ENCODE measurements at regions not wholly inside any gene's neighbourhood (a gene's known extent, or its start where the extent isn't known, plus 50 kb on each side); places are given as distances from the start of the nearest gene placed in this dataset.

DNA sequence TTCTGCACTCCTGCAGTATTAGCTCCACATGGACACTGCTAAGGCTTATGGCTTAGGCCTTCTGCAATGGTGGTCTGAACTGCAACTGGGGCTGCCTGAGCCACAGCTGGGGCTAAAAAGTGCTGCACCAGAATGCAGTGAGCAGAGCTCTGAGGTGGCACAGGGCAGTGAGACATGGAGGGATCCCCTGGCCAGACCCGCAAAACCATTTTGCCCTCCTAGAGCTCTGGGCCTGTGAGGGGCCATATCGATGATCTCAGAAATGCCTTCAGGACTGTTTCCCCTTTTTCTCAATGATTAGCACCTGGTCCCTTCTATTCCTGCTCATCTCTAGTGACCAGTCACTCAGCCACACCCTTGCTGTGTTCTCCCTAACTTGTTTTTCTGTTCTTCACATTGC lies 397.7 kb downstream of the UQCRFS1 start:
- DNase-seq (ENCODE audit: low read depth in 1 of 2, low spot score in 1 of 2) (no peak), ATAC-seq (no peak), FAIRE-seq (no peak)
- Histone ChIP-seq H3K4me1 (no peaks in the 10 kb centered on the region), H3K9me3 (peaks cover 16% of the 10 kb centered on the region), H3K4me2 (no peak overlapping the region), H3K4me3 (no peak overlapping the region), H3K27ac (no peak overlapping the region)
- no peak for TF ChIP-seq GATA3 (IDR thresholded peaks at IDR 0.05; ENCODE audit: borderline replicate concordance)
- CTCF ChIA-PET: interaction anchor here (0.6 to 1.8 kb wide), 3 partner anchors 8 to 368 kb away, joined by 3 to 5 read pairs (median 4); no protein-coding TSS in a partner anchor
- POLR2A ChIA-PET: no interaction called here
- WGBS (ENCODE audit: missing lambda C conversion rate): 47% methylated on average over 2 of the region's 2 CpGs

DNA sequence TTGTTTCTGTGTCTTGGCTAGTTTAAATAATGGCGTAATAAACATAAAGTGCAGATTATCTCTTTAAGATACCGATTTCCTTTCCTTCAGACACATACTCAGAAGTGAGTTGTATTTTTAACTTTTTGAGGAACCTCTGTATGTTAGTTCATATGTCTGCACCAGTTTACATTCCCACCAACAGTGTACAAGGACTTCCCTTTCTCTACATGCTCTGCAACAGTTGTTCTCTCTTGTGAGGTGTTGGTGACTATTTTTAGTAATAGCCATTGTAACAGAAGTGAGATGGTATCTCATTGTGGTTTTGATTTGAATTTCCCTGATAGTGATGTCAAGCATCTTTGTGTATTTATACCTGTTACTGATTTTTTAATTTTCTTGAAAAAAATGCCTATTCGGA lies 418.6 kb downstream of the UQCRFS1 start:
- CTCF ChIA-PET: no interaction called here
- no peaks in the 10 kb centered on the region for H3K4me1 ChIP-seq
- FAIRE-seq (peak; percentile 51), DNase-seq (ENCODE audit: low read depth in 1 of 2, low spot score in 1 of 2) (no peak), ATAC-seq (no peak)
- H3K9me3 ChIP-seq: peaks cover 35% of the 10 kb centered on the region
- no peak overlapping the region for H3K4me3 ChIP-seq
- H3K27ac ChIP-seq: no peak overlapping the region
- POLR2A ChIA-PET: no interaction called here
- 38% methylated on average over 3 of the region's 3 CpGs for WGBS (ENCODE audit: missing lambda C conversion rate)
- TF ChIP-seq ZSCAN20 (CRISPR knock-in tag; IDR thresholded peaks at IDR 0.05) (no peak), FOXS1 (CRISPR knock-in tag; IDR thresholded peaks at IDR 0.05) (no peak), GATA3 (IDR thresholded peaks at IDR 0.05; ENCODE audit: borderline replicate concordance) (no peak), POLR2A (IDR thresholded peaks at IDR 0.05; ENCODE audit: low read length) (no peak), TFCP2L1 (CRISPR knock-in tag; IDR thresholded peaks at IDR 0.05) (no peak), SMC3 (IDR thresholded peaks at IDR 0.05) (no peak), SREBF2 (IDR thresholded peaks at IDR 0.05) (no peak), HOXB13 (CRISPR knock-in tag; IDR thresholded peaks at IDR 0.05; ENCODE audit: low read depth) (no peak)
- H3K4me2 ChIP-seq: no peak overlapping the region

DNA sequence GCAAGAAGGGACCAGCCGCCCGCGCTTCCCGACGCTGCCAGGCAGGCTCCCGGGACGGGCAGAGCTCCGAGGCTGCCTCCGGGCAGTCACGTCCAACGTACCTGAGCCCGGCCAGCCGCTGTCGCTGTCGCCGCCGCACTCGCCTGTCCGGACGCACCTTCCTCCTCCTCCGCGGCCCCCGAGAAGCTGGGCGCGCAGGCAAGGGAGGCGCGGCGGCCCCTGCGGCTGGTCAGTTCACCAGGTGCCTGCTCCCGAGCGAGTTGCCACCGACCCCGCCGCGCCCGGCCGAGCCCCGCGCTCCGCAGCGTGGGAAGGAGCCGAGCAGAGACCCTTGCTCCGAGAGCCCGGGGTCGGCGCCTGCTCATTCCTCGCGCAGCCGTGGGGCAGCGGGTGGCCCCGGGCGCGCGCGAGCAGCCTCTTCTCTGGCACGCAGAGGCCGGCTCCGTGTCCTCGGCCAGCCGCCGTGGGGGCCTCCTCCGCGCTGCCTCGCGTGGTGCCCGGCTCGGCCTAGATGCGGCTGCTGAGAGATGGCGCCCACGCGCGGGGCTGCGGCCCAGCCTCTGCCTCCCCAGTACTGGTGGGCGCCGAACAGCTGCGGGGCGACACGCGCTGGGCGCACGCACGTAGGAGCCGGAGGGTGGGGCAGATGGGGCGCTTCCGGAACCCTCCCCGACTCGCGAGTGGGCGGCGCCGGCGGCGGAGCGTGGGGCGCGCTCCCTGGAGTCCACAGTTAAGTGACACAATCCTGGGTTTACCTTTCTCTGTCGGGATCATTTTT lies 419.4 kb downstream of the UQCRFS1 start:
- Histone ChIP-seq H3K4me3 (no peak overlapping the region), H3K4me2 (no peak overlapping the region), H3K9me3 (peaks cover 30% of the 10 kb centered on the region), H3K4me1 (no peaks in the 10 kb centered on the region), H3K27ac (no peak overlapping the region)
- CTCF ChIA-PET: interaction anchor here (0.6 kb wide), 1 partner anchor 8 kb away, joined by 3 read pairs; no protein-coding TSS in a partner anchor
- 78% methylated on average over 69 of the region's 97 CpGs for WGBS (ENCODE audit: missing lambda C conversion rate)
- no peak for FAIRE-seq
- no peak for ATAC-seq
- POLR2A ChIA-PET: no interaction called here
- DNase-seq (ENCODE audit: low read depth in 1 of 2, low spot score in 1 of 2): no peak
- TF ChIP-seq MAZ (IDR thresholded peaks at IDR 0.05; ENCODE audit: borderline replicate concordance, low read depth, low read length) (no peak), ESRRA (IDR thresholded peaks at IDR 0.05; ENCODE audit: borderline replicate concordance, low read length) (no peak), RNF2 (IDR thresholded peaks at IDR 0.05; ENCODE audit: borderline replicate concordance, low read depth) (no peak), TP53 (CRISPR knock-in tag; IDR thresholded peaks at IDR 0.05) (no peak), NFE2L2 (conservative IDR thresholded peaks at IDR 0.05; ENCODE audit: low read length) (no peak), NR3C1 (IDR thresholded peaks at IDR 0.05) (no peak), HEYL (CRISPR knock-in tag; IDR thresholded peaks at IDR 0.05) (no peak)
- TF ChIP-seq, protein P1, sequence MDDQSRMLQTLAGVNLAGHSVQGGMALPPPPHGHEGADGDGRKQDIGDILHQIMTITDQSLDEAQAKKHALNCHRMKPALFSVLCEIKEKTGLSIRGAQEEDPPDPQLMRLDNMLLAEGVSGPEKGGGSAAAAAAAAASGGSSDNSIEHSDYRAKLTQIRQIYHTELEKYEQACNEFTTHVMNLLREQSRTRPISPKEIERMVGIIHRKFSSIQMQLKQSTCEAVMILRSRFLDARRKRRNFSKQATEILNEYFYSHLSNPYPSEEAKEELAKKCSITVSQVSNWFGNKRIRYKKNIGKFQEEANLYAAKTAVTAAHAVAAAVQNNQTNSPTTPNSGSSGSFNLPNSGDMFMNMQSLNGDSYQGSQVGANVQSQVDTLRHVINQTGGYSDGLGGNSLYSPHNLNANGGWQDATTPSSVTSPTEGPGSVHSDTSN (IDR thresholded peaks at IDR 0.05): no peak

DNA sequence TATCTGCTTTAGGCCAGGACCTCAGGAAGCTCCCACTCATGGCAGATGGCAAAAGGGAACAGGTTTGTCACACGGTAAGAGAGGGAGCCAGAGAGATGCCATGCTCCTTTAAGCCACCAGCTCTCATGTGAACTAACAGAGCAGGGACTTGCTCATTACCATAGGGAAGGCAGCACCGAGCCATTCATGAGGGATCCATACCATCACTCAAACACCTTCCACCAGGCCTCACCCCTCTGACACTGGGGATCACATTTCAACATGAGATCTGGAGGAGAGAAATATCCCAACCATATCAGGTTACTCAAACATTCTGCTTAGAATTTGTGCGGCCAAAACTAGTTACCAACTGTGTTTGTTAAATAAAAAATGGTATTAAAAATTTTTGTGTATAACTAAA lies 427.0 kb downstream of the UQCRFS1 start:
- no peak for DNase-seq (ENCODE audit: low read depth in 1 of 2, low spot score in 1 of 2)
- POLR2A ChIA-PET: no interaction called here
- ATAC-seq: no peak
- TF ChIP-seq RNF2 (IDR thresholded peaks at IDR 0.05; ENCODE audit: borderline replicate concordance, low read depth): no peak
- TF ChIP-seq, protein P1 (IDR thresholded peaks at IDR 0.05): no peak
- TF ChIP-seq ZNF302 (CRISPR knock-in tag; IDR thresholded peaks at IDR 0.05): no peak
- no peak for TF ChIP-seq SMC3 (IDR thresholded peaks at IDR 0.05)
- TF ChIP-seq NPAS2 (CRISPR knock-in tag; IDR thresholded peaks at IDR 0.05; ENCODE audit: borderline replicate concordance): no peak
- no peak for TF ChIP-seq CHD2 (IDR thresholded peaks at IDR 0.05; ENCODE audit: low read length, partially characterized antibody)
- TF ChIP-seq, protein P2, sequence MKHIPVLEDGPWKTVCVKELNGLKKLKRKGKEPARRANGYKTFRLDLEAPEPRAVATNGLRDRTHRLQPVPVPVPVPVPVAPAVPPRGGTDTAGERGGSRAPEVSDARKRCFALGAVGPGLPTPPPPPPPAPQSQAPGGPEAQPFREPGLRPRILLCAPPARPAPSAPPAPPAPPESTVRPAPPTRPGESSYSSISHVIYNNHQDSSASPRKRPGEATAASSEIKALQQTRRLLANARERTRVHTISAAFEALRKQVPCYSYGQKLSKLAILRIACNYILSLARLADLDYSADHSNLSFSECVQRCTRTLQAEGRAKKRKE (CRISPR knock-in tag; IDR thresholded peaks at IDR 0.05; ENCODE audit: low read depth): no peak
- no peak for TF ChIP-seq BHLHE40 (IDR thresholded peaks at IDR 0.05; ENCODE audit: low read depth, low read length)
- no peak for TF ChIP-seq RCOR1 (IDR thresholded peaks at IDR 0.05; ENCODE audit: low read depth, low read length)
- TF ChIP-seq, protein P3, sequence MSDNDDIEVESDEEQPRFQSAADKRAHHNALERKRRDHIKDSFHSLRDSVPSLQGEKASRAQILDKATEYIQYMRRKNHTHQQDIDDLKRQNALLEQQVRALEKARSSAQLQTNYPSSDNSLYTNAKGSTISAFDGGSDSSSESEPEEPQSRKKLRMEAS (IDR thresholded peaks at IDR 0.05): no peak
- no peak for TF ChIP-seq MAZ (IDR thresholded peaks at IDR 0.05; ENCODE audit: borderline replicate concordance, low read depth, low read length)
- no peak for TF ChIP-seq RAD21 (conservative IDR thresholded peaks at IDR 0.05 in 1 of 2, IDR thresholded peaks at IDR 0.05 in 1 of 2)
- TF ChIP-seq RFX5 (IDR thresholded peaks at IDR 0.05): no peak
- TF ChIP-seq ZSCAN20 (CRISPR knock-in tag; IDR thresholded peaks at IDR 0.05): no peak
- TF ChIP-seq FOSB (CRISPR knock-in tag; IDR thresholded peaks at IDR 0.05): no peak
- no peak for TF ChIP-seq JUNB (IDR thresholded peaks at IDR 0.05)
- TF ChIP-seq FOSL2 (IDR thresholded peaks at IDR 0.05): no peak
- TF ChIP-seq FOSL2 (CRISPR knock-in tag; IDR thresholded peaks at IDR 0.05): no peak
- no peak for TF ChIP-seq POLR2A (IDR thresholded peaks at IDR 0.05; ENCODE audit: low read length)
- no peak for TF ChIP-seq HOXB13 (CRISPR knock-in tag; IDR thresholded peaks at IDR 0.05; ENCODE audit: low read depth)
- no peak for TF ChIP-seq HEYL (CRISPR knock-in tag; IDR thresholded peaks at IDR 0.05)
- CTCF ChIA-PET: interaction anchor here (0.5 kb wide), 1 partner anchor 40 kb away, joined by 5 read pairs; no protein-coding TSS in a partner anchor
- Histone ChIP-seq H3K27ac (no peak overlapping the region), H3K9me3 (peaks cover 24% of the 10 kb centered on the region; the same call in 1 of the 3 replicates), H3K4me3 (no peak overlapping the region), H3K4me1 (no peaks in the 10 kb centered on the region), H3K4me2 (no peak overlapping the region)
- FAIRE-seq: peak; percentile 32
- WGBS (ENCODE audit: missing lambda C conversion rate): 3% methylated on average over 3 of the region's 3 CpGs

All from A549 (cell line).